GM23338 (cell line): ENCODE measurements at regions not wholly inside any gene's neighbourhood (a gene's known extent, or its start where the extent isn't known, plus 50 kb on each side); places are given as distances from the start of the nearest gene placed in this dataset.

Experiments
- ATAC-seq: fragments of 200-7000 bp; cut with Tn5 transposase; 3 replicates; pipeline ENCODE4 v1.9.1; 2020
- DNase-seq: peaks from one replicate; pipeline ENCODE4 v3.0.0-alpha.2; 2015; ENCODE audit warnings: low spot score
- H2AFZ ChIP-seq: fragments of 200-600 bp; sonication (generic); 2 replicates; pipeline ENCODE4 v1.8.0; 2016; ENCODE audit warnings: antibody characterized with exemption, mild to moderate bottlenecking, moderate library complexity
- H3F3A ChIP-seq: fragments of 200-600 bp; sonication (generic); replicated peaks from 2 replicates; pipeline ENCODE4 v1.8.0; 2017; ENCODE audit warnings: antibody characterized with exemption, mixed run types, low read depth
- H3K27ac ChIP-seq: fragments of 200-600 bp; sonication (generic); 2 replicates; pipeline ENCODE4 v1.6.1; 2016; ENCODE audit warnings: low read depth
- H3K27me3 ChIP-seq: fragments of 200-600 bp; sonication (generic); 2 replicates; pipeline ENCODE4 v1.8.0; 2016; ENCODE audit warnings: mild to moderate bottlenecking, mixed run types, moderate library complexity; ENCODE audit not compliant: insufficient read depth
- H3K36me3 ChIP-seq: fragments of 200-600 bp; sonication (generic); 2 replicates; pipeline ENCODE4 v1.8.0; 2016; ENCODE audit warnings: mild to moderate bottlenecking; ENCODE audit not compliant: insufficient read depth
- H3K4me1 ChIP-seq: fragments of 200-600 bp; sonication (generic); 2 replicates; pipeline ENCODE4 v1.8.0; 2016; ENCODE audit warnings: mild to moderate bottlenecking, moderate library complexity; ENCODE audit not compliant: insufficient read depth
- H3K4me2 ChIP-seq: fragments of 200-600 bp; sonication (generic); 2 replicates; pipeline ENCODE4 v1.7.1; 2017; ENCODE audit warnings: mixed run types
- H3K4me3 ChIP-seq: fragments of 200-600 bp; sonication (generic); 2 replicates; pipeline ENCODE4 v1.6.1; 2016; ENCODE audit warnings: mixed run types
- H3K79me2 ChIP-seq: fragments of 200-600 bp; sonication (generic); replicated peaks from 2 replicates; pipeline ENCODE4 v1.8.0; 2017; ENCODE audit warnings: mild to moderate bottlenecking; ENCODE audit not compliant: insufficient read depth
- H3K9me2 ChIP-seq: fragments of 200-600 bp; sonication (generic); 2 replicates; pipeline ENCODE4 v1.8.0; 2017; ENCODE audit not compliant: insufficient read depth
- H4K20me1 ChIP-seq: fragments of 200-600 bp; sonication (generic); replicated peaks from 2 replicates; pipeline ENCODE4 v1.8.0; 2017; ENCODE audit warnings: mild to moderate bottlenecking; ENCODE audit not compliant: insufficient read depth
- H3K27ac Mint-ChIP-seq: 2 replicates; pipeline ENCODE4 v1.8.0; 2020; ENCODE audit warnings: inconsistent platforms, mild to moderate bottlenecking, moderate library complexity, mixed read lengths
- H3K27me3 Mint-ChIP-seq: 3 replicates; pipeline ENCODE4 v1.8.0; 2022; ENCODE audit warnings: low read depth, mild to moderate bottlenecking, moderate library complexity, mixed read lengths, inconsistent platforms; ENCODE audit not compliant: insufficient read depth, poor library complexity
- H3K36me3 Mint-ChIP-seq: 3 replicates; pipeline ENCODE4 v1.8.0; 2021; ENCODE audit warnings: low read depth, mild to moderate bottlenecking, inconsistent platforms, moderate library complexity, mixed read lengths
- H3K4me1 Mint-ChIP-seq: 3 replicates; pipeline ENCODE4 v1.8.0; 2020; ENCODE audit warnings: mild to moderate bottlenecking, inconsistent platforms, mixed read lengths
- H3K4me3 Mint-ChIP-seq: 3 replicates; pipeline ENCODE4 v1.8.0; 2021; ENCODE audit warnings: moderate library complexity, mild to moderate bottlenecking, inconsistent platforms, mixed read lengths
- H3K9me3 Mint-ChIP-seq: 3 replicates; pipeline ENCODE4 v1.8.0; 2020; ENCODE audit warnings: moderate library complexity, mild to moderate bottlenecking, inconsistent platforms, mixed read lengths
- CREB1 ChIP-seq: fragments of 250-450 bp; sonication (Bioruptor Pico); IDR thresholded peaks from 2 replicates; pipeline ENCODE4 v1.5.0; 2020; ENCODE audit warnings: low read depth, mild to moderate bottlenecking, moderate library complexity
- EZH2 ChIP-seq: fragments of 200-600 bp; sonication (generic); IDR thresholded peaks from one replicate; pipeline ENCODE4 v1.8.0; 2017; ENCODE audit warnings: antibody characterized with exemption, mild to moderate bottlenecking, low read depth; ENCODE audit not compliant: unreplicated experiment
- EZH2phosphoT487 ChIP-seq: fragments of 200-600 bp; sonication (generic); IDR thresholded peaks from one replicate; pipeline ENCODE4 v1.8.1; 2018; ENCODE audit warnings: antibody characterized with exemption; ENCODE audit not compliant: unreplicated experiment
- JUNB ChIP-seq: IDR thresholded peaks from one replicate; pipeline ENCODE4 v1.6.1; 2016; ENCODE audit warnings: antibody characterized with exemption; ENCODE audit not compliant: unreplicated experiment
- NANOG ChIP-seq: IDR thresholded peaks from 2 replicates; pipeline ENCODE4 v1.6.1; 2016; ENCODE audit warnings: antibody characterized with exemption, borderline replicate concordance
- STAT1 ChIP-seq: IDR thresholded peaks from one replicate; pipeline ENCODE4 v1.6.1; 2016; ENCODE audit warnings: antibody characterized with exemption; ENCODE audit not compliant: unreplicated experiment
- ZNF114 ChIP-seq: fragments of 250-450 bp; sonication (Bioruptor Pico); IDR thresholded peaks from 2 replicates; pipeline ENCODE4 v1.5.0; 2020; ENCODE audit warnings: mild to moderate bottlenecking, moderate library complexity
- ZNF331 ChIP-seq: fragments of 250-450 bp; sonication (Bioruptor Pico); IDR thresholded peaks from 2 replicates; pipeline ENCODE4 v1.5.0; 2020; ENCODE audit warnings: low read depth, mild to moderate bottlenecking, moderate library complexity
- TF ChIP-seq, protein P1 (sequence below): fragments of 250-450 bp; sonication (Bioruptor Pico); IDR thresholded peaks from 2 replicates; pipeline ENCODE4 v1.5.0; 2020; ENCODE audit warnings: mild to moderate bottlenecking, moderate library complexity
- TF ChIP-seq, protein P2 (sequence below): IDR thresholded peaks from 2 replicates; pipeline ENCODE4 v1.6.1; 2016; ENCODE audit warnings: antibody characterized with exemption
- TF ChIP-seq, protein P3 (sequence below), 2 experiments: fragments of 200-600 bp in 1 of 2; sonication (generic) in 1 of 2; conservative IDR thresholded peaks; 2 replicates each; pipeline versions ENCODE4 v1.5.1 to v1.6.1; 2016 to 2017; ENCODE audit warnings: antibody characterized with exemption in 2 of 2, low read depth in 2 of 2, mild to moderate bottlenecking in 2 of 2, moderate library complexity in 1 of 2

GRCh38 chr5:99453196-99453595, 524.4 kb upstream of the CHD1 start (continued):
- TF ChIP-seq, protein P1, sequence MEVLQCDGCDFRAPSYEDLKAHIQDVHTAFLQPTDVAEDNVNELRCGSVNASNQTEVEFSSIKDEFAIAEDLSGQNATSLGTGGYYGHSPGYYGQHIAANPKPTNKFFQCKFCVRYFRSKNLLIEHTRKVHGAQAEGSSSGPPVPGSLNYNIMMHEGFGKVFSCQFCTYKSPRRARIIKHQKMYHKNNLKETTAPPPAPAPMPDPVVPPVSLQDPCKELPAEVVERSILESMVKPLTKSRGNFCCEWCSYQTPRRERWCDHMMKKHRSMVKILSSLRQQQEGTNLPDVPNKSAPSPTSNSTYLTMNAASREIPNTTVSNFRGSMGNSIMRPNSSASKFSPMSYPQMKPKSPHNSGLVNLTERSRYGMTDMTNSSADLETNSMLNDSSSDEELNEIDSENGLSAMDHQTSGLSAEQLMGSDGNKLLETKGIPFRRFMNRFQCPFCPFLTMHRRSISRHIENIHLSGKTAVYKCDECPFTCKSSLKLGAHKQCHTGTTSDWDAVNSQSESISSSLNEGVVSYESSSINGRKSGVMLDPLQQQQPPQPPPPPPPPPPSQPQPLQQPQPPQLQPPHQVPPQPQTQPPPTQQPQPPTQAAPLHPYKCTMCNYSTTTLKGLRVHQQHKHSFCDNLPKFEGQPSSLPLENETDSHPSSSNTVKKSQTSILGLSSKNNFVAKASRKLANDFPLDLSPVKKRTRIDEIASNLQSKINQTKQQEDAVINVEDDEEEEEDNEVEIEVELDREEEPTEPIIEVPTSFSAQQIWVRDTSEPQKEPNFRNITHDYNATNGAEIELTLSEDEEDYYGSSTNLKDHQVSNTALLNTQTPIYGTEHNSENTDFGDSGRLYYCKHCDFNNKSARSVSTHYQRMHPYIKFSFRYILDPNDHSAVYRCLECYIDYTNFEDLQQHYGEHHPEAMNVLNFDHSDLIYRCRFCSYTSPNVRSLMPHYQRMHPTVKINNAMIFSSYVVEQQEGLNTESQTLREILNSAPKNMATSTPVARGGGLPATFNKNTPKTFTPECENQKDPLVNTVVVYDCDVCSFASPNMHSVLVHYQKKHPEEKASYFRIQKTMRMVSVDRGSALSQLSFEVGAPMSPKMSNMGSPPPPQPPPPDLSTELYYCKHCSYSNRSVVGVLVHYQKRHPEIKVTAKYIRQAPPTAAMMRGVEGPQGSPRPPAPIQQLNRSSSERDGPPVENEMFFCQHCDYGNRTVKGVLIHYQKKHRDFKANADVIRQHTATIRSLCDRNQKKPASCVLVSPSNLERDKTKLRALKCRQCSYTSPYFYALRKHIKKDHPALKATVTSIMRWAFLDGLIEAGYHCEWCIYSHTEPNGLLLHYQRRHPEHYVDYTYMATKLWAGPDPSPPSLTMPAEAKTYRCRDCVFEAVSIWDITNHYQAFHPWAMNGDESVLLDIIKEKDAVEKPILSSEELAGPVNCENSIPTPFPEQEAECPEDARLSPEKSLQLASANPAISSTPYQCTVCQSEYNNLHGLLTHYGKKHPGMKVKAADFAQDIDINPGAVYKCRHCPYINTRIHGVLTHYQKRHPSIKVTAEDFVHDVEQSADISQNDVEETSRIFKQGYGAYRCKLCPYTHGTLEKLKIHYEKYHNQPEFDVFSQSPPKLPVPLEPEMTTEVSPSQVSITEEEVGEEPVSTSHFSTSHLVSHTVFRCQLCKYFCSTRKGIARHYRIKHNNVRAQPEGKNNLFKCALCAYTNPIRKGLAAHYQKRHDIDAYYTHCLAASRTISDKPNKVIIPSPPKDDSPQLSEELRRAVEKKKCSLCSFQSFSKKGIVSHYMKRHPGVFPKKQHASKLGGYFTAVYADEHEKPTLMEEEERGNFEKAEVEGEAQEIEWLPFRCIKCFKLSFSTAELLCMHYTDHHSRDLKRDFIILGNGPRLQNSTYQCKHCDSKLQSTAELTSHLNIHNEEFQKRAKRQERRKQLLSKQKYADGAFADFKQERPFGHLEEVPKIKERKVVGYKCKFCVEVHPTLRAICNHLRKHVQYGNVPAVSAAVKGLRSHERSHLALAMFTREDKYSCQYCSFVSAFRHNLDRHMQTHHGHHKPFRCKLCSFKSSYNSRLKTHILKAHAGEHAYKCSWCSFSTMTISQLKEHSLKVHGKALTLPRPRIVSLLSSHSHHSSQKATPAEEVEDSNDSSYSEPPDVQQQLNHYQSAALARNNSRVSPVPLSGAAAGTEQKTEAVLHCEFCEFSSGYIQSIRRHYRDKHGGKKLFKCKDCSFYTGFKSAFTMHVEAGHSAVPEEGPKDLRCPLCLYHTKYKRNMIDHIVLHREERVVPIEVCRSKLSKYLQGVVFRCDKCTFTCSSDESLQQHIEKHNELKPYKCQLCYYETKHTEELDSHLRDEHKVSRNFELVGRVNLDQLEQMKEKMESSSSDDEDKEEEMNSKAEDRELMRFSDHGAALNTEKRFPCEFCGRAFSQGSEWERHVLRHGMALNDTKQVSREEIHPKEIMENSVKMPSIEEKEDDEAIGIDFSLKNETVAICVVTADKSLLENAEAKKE = no peak
- TF ChIP-seq, protein P2, sequence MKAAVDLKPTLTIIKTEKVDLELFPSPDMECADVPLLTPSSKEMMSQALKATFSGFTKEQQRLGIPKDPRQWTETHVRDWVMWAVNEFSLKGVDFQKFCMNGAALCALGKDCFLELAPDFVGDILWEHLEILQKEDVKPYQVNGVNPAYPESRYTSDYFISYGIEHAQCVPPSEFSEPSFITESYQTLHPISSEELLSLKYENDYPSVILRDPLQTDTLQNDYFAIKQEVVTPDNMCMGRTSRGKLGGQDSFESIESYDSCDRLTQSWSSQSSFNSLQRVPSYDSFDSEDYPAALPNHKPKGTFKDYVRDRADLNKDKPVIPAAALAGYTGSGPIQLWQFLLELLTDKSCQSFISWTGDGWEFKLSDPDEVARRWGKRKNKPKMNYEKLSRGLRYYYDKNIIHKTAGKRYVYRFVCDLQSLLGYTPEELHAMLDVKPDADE = no peak
- no peak for TF ChIP-seq ZNF331 (CRISPR knock-in tag)
- TF ChIP-seq ZNF114 = no peak
- no peak for TF ChIP-seq STAT1
- TF ChIP-seq JUNB = no peak
- TF ChIP-seq EZH2 = no peak
- TF ChIP-seq EZH2phosphoT487 = no peak

GRCh38 chr5:99449786-99450185, 521.0 kb upstream of the CHD1 start:
- Histone ChIP-seq H3K4me3 (no peak overlapping the region), H3F3A (no peaks in the 10 kb centered on the region), H3K36me3 (no peaks in the 10 kb centered on the region), H3K27me3 (no peaks in the 10 kb centered on the region), H3K4me2 (no peak overlapping the region), H3K27ac (no peak overlapping the region), H4K20me1 (no peaks in the 10 kb centered on the region), H3K9me2 (no peaks in the 10 kb centered on the region), H3K79me2 (no peaks in the 10 kb centered on the region), H3K4me1 (no peaks in the 10 kb centered on the region), H2AFZ (peak overlapping the region; percentile 86)
- Mint-ChIP-seq H3K36me3 (no peaks in the 10 kb centered on the region), H3K4me3 (no peak overlapping the region), H3K4me1 (peaks cover 3% of the 10 kb centered on the region; the same call in 1 of the 3 replicates), H3K27ac (no peak overlapping the region), H3K27me3 (no peaks in the 10 kb centered on the region), H3K9me3 (no peaks in the 10 kb centered on the region)
- DNase-seq (no peak), ATAC-seq (no peak)
- TF ChIP-seq, protein P2 = no peak
- no peak for TF ChIP-seq JUNB
- no peak for TF ChIP-seq EZH2
- TF ChIP-seq ZNF114 = no peak
- TF ChIP-seq CREB1 = no peak
- TF ChIP-seq EZH2phosphoT487 = no peak
- no peak for TF ChIP-seq NANOG
- TF ChIP-seq, protein P3, sequence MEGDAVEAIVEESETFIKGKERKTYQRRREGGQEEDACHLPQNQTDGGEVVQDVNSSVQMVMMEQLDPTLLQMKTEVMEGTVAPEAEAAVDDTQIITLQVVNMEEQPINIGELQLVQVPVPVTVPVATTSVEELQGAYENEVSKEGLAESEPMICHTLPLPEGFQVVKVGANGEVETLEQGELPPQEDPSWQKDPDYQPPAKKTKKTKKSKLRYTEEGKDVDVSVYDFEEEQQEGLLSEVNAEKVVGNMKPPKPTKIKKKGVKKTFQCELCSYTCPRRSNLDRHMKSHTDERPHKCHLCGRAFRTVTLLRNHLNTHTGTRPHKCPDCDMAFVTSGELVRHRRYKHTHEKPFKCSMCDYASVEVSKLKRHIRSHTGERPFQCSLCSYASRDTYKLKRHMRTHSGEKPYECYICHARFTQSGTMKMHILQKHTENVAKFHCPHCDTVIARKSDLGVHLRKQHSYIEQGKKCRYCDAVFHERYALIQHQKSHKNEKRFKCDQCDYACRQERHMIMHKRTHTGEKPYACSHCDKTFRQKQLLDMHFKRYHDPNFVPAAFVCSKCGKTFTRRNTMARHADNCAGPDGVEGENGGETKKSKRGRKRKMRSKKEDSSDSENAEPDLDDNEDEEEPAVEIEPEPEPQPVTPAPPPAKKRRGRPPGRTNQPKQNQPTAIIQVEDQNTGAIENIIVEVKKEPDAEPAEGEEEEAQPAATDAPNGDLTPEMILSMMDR (conservative IDR thresholded peaks at IDR 0.05; ENCODE audit: low read depth in 2 of 2) = no peak
- TF ChIP-seq ZNF331 (CRISPR knock-in tag) = no peak
